H7 (cell line): ENCODE measurements at regions not wholly inside any gene's neighbourhood (a gene's known extent, or its start where the extent isn't known, plus 50 kb on each side); places are given as distances from the start of the nearest gene placed in this dataset.
A peak's percentile ranks its signal among the peaks of the same experiment; 100 is the strongest.

Source experiments
- DNase-seq: peaks from one replicate; pipeline ENCODE4 v3.0.0; 2012
- H3K27me3 ChIP-seq: 2 replicates; pipeline ENCODE4 v1.6.0; 2011; ENCODE audit warnings: mild to moderate bottlenecking, low read length; ENCODE audit not compliant: control insufficient read depth, insufficient read depth
- H3K36me3 ChIP-seq: replicated peaks from 2 replicates; pipeline ENCODE4 v1.5.1; 2011; ENCODE audit warnings: low read length; ENCODE audit not compliant: control insufficient read depth, insufficient read depth
- H3K4me3 ChIP-seq: 2 replicates; pipeline ENCODE4 v1.5.1; 2011; ENCODE audit warnings: low read depth, mild to moderate bottlenecking, control low read depth, low read length, moderate library complexity; ENCODE audit not compliant: insufficient read depth

GRCh38 chr4:77372375-77372774 lies 215.4 kb downstream of the CCNG2 start:
- Histone ChIP-seq H3K36me3 (no peaks in the 10 kb centered on the region), H3K27me3 (no peaks in the 10 kb centered on the region), H3K4me3 (no peak overlapping the region)
- DNase-seq = no peak

DNA sequence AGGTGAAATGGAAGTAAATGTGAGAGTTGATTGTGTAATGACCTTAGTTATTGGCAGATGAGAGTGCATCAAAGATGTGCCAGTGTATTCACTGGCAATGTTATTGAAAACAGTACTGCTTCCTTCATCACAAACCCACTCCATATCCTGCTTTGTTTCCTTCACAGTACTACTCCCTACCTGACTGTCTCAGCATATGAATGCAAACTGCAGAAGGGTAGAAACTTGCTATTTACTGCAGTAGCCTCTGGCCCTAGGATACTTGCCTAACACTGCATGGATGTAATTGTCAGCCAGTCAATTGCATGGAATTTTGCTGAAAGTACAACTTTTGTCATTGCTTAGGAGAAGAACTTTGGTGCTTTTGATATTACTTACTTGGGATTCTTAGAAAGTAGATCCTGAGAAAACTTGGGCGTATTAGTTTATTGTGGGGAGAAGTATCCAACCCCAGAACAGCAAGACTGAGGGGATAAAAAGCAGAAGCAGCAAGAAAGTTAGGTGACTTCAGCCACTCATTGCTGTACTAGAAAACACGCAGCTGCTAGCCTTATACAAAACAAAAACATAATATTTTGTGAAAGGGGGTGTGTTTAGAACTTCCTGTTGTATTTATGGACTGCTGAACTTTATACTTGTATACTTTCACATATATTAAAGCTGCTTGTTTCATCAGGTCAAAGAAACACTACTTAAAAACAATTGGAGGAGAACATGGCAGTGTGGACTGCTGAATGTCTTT lies 219.0 kb downstream of the CCNG2 start:
- H3K36me3 ChIP-seq = no peaks in the 10 kb centered on the region
- no peak for DNase-seq
- no peaks in the 10 kb centered on the region for H3K27me3 ChIP-seq
- no peak overlapping the region for H3K4me3 ChIP-seq

- H3K36me3 ChIP-seq = no peaks in the 10 kb centered on the region
- no peak for DNase-seq
- H3K27me3 ChIP-seq = no peaks in the 10 kb centered on the region
- no peak overlapping the region for H3K4me3 ChIP-seq
These were observed 219.9 kb downstream of the CCNG2 start for GRCh38 chr4:77376788-77377460.

- Histone ChIP-seq H3K27me3 (no peaks in the 10 kb centered on the region), H3K4me3 (no peak overlapping the region), H3K36me3 (no peaks in the 10 kb centered on the region)
- no peak for DNase-seq
These were observed 221.5 kb upstream of the CXCL13 start for GRCh38 chr4:77384094-77384493.

- no peaks in the 10 kb centered on the region for H3K27me3 ChIP-seq
- H3K4me3 ChIP-seq = no peak overlapping the region
- DNase-seq = peak; percentile 28
- no peaks in the 10 kb centered on the region for H3K36me3 ChIP-seq
These were observed 220.3 kb upstream of the CXCL13 start for GRCh38 chr4:77385124-77385969.

DNA sequence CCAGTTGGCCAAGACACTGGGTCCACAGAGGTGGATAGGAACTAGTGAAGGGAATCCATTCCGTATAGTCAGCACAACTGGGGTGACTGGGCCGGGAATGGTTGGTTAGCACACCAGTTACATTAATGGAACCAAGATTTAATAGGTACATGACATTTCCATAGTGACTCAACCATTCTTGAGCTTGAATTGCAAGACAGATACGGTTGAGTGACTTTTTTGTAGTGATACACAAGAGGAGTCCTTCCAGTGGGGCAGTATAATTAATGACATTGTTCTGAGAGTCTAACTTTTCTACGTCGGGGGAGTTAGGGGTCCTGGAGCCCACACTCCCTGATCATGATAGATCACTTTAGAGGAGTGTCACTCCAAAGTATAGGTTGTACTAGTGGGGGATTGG lies 211.6 kb upstream of the CXCL13 start:
- DNase-seq = no peak
- Histone ChIP-seq H3K4me3 (no peak overlapping the region), H3K27me3 (no peaks in the 10 kb centered on the region), H3K36me3 (no peaks in the 10 kb centered on the region)

- no peaks in the 10 kb centered on the region for H3K27me3 ChIP-seq
- H3K36me3 ChIP-seq = no peaks in the 10 kb centered on the region
- H3K4me3 ChIP-seq = no peak overlapping the region
- no peak for DNase-seq
These were observed 210.1 kb upstream of the CXCL13 start for GRCh38 chr4:77395481-77395880.

DNA sequence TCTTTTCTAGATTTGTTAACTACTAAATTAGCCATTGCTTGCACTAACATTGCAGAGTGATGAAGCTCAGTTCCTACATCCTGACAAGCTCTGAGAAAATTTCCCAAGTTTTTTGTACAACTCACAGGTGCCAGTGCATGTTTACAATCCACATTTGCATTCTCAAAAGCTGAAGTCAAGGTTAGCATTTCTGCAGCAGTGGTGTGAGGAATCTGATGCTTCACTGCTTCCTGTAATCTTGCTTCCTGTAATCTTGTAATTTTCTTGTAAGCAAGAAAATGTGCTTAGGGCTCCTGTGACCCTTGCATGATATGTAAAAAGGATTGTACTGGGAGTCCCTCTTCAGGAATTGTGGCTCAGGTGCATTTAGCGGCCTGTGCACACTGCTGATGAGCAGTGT lies 207.4 kb upstream of the CXCL13 start:
- Histone ChIP-seq H3K4me3 (no peak overlapping the region), H3K36me3 (no peaks in the 10 kb centered on the region), H3K27me3 (no peaks in the 10 kb centered on the region)
- DNase-seq = no peak

GRCh38 chr4:77399831-77400230 lies 205.8 kb upstream of the CXCL13 start:
- no peak for DNase-seq
- Histone ChIP-seq H3K4me3 (no peak overlapping the region), H3K36me3 (no peaks in the 10 kb centered on the region), H3K27me3 (no peaks in the 10 kb centered on the region)

- no peaks in the 10 kb centered on the region for H3K36me3 ChIP-seq
- no peaks in the 10 kb centered on the region for H3K27me3 ChIP-seq
- DNase-seq = no peak
- H3K4me3 ChIP-seq = no peak overlapping the region
These were observed 191.9 kb upstream of the CXCL13 start for GRCh38 chr4:77413766-77414165.

GRCh38 chr4:77415689-77416088 lies 189.9 kb upstream of the CXCL13 start:
- DNase-seq = no peak
- H3K27me3 ChIP-seq = no peaks in the 10 kb centered on the region
- H3K4me3 ChIP-seq = no peak overlapping the region
- no peaks in the 10 kb centered on the region for H3K36me3 ChIP-seq

DNA sequence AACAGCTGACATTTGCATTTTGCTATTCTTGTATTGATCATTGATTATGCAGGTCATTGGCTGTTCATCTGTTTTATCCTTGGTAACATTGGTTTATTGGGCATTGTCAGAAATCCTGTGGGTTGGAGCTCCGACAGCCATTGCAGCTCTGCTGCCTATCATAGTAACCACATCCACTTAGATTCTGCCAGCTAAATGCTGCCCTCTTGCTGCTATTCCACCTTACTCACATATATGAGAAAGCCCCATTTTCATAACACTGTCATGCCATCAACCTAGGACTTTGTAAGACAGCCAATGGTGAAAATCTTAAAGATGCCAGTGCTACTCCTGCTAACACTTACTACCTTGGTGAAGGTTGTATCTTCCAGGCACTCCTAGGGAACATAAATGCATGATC lies 187.3 kb upstream of the CXCL13 start:
- no peaks in the 10 kb centered on the region for H3K36me3 ChIP-seq
- peak; percentile 37 for DNase-seq
- H3K4me3 ChIP-seq = no peak overlapping the region
- H3K27me3 ChIP-seq = no peaks in the 10 kb centered on the region

DNA sequence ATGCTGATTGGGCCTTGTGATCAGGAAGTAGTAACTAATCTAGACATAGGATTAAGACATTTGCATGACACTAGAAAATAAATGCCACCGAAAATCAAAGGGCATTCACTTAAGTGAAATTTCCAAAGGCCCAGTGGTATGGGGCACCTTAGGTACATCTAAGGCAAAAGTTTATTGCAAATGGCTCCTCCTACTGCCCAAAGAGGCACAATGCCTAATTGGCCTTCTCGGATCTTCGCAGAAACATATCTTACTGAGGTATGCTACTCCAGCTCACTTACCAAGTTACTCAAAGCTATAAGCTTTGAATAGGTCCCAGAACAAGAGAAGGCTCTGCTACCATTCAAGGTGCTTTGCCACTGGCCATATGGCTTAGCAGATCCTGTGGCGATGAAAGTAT lies 174.8 kb upstream of the CXCL13 start:
- Histone ChIP-seq H3K4me3 (no peak overlapping the region), H3K27me3 (no peaks in the 10 kb centered on the region), H3K36me3 (no peaks in the 10 kb centered on the region)
- peak; percentile 25 for DNase-seq

GRCh38 chr4:77431546-77431945 lies 174.1 kb upstream of the CXCL13 start:
- Histone ChIP-seq H3K4me3 (no peak overlapping the region), H3K36me3 (no peaks in the 10 kb centered on the region), H3K27me3 (no peaks in the 10 kb centered on the region)
- no peak for DNase-seq
